K562 (cell line): ENCODE measurements at regions not wholly inside any gene's neighbourhood (a gene's known extent, or its start where the extent isn't known, plus 50 kb on each side); places are given as distances from the start of the nearest gene placed in this dataset.

Source experiments
- ATAC-seq: fragments of 200-7000 bp; cut with Tn5 transposase; 3 replicates; pipeline ENCODE4 v1.9.1; 2020; ENCODE audit warnings: moderate library complexity
- BruUV-seq: library from RNA; stranded (reverse); fragments of 400-500 nt; replicated peaks from 2 replicates; lab custom pipeline; 2021; lab: Mats Ljungman, UMichigan
- CTCF ChIA-PET: fragments of 300-600 bp; formaldehyde crosslinking; extraction: SDS; loops from one replicate; lab custom pipeline; 2021; ENCODE audit warnings: low intra/inter-chr PET ratio; lab: Yijun Ruan, JAX
- POLR2A ChIA-PET: fragments of 300-600, 350-650 bp; sonication (Branson Sonifier 250); formaldehyde crosslinking; extraction: SDS; loops from one replicate; lab custom pipeline; 2021; ENCODE audit warnings: antibody characterized with exemption, inconsistent platforms; lab: Yijun Ruan, JAX
- DNase-seq, 4 experiments: peaks; one replicate each; pipeline versions ENCODE4 v3.0.0 to v3.0.0-alpha.2; 2011 to 2018; ENCODE audit warnings: low spot score in 3 of 4, mixed read lengths in 3 of 4; ENCODE audit errors: extremely low read depth in 1 of 4
- FAIRE-seq: peaks from 2 replicates; lab custom pipeline; 2011; peaks lifted over from hg19 to GRCh38; lab: Jason Lieb, UNC
- H2AFZ ChIP-seq: 2 replicates; pipeline ENCODE4 v1.6.0; 2011; ENCODE audit warnings: low read depth, low read length, control low read depth, inconsistent platforms
- H3K27ac ChIP-seq: fragments of 200-600 bp; 3 replicates; pipeline ENCODE4 v1.8.0; 2011; ENCODE audit warnings: low read depth, mild to moderate bottlenecking, control low read depth, inconsistent platforms, low read length, moderate library complexity, mixed read lengths; ENCODE audit errors: extremely low read depth
- H3K27me3 ChIP-seq, 2 experiments: fragments of 300-600 bp in 1 of 2; 2 replicates in 1 of 2; 3 replicates in 1 of 2; pipeline versions ENCODE4 v1.6.0 to v1.8.0; 2011; ENCODE audit warnings: inconsistent platforms in 2 of 2, low read length in 2 of 2, mild to moderate bottlenecking in 1 of 2, mixed read lengths in 1 of 2, moderate library complexity in 1 of 2; ENCODE audit not compliant: control insufficient read depth in 2 of 2, insufficient read depth in 2 of 2
- H3K36me3 ChIP-seq: fragments of 300-600 bp; 3 replicates; pipeline ENCODE4 v1.8.0; 2011; ENCODE audit warnings: mild to moderate bottlenecking, low read length, inconsistent platforms; ENCODE audit not compliant: control insufficient read depth, insufficient read depth
- H3K4me1 ChIP-seq, 2 experiments: fragments of 200-600 bp in 1 of 2; replicated peaks in 1 of 2; 2 replicates in 1 of 2; 3 replicates in 1 of 2; pipeline versions ENCODE4 v1.5.1 to v1.8.0; 2011; ENCODE audit warnings: inconsistent platforms in 2 of 2, low read length in 2 of 2, mild to moderate bottlenecking in 1 of 2, mixed read lengths in 1 of 2, moderate library complexity in 1 of 2; ENCODE audit not compliant: control insufficient read depth in 2 of 2, insufficient read depth in 2 of 2
- H3K4me2 ChIP-seq: 2 replicates; pipeline ENCODE4 v1.6.1; 2011; ENCODE audit warnings: low read length, control low read depth, inconsistent platforms, mixed read lengths; ENCODE audit not compliant: insufficient read depth
- H3K4me3 ChIP-seq: fragments of 200-600 bp; sonication (generic), shearing (Covaris generic); 2 replicates; pipeline ENCODE4 v1.5.1; 2016; ENCODE audit warnings: control low read depth, inconsistent platforms
- H3K79me2 ChIP-seq: fragments of 200-600 bp; 3 replicates; pipeline ENCODE4 v1.8.0; 2011; ENCODE audit warnings: low read length, inconsistent platforms; ENCODE audit not compliant: control insufficient read depth, insufficient read depth
- H3K9ac ChIP-seq, 2 experiments: 2 replicates each; pipeline versions ENCODE4 v1.6.0 to v1.6.1; 2011; ENCODE audit warnings: low read depth in 2 of 2, low read length in 2 of 2, control low read depth in 1 of 2, inconsistent platforms in 1 of 2, mild to moderate bottlenecking in 1 of 2, mixed read lengths in 1 of 2; ENCODE audit not compliant: insufficient read depth in 1 of 2
- H3K9me1 ChIP-seq: one replicate; pipeline ENCODE4 v1.6.0; 2011; ENCODE audit warnings: inconsistent platforms, mild to moderate bottlenecking, low read length, moderate library complexity; ENCODE audit not compliant: control insufficient read depth, insufficient read depth
- H3K9me3 ChIP-seq: replicated peaks from 2 replicates; pipeline ENCODE4 v1.5.1; 2011; ENCODE audit warnings: low read depth, low read length, inconsistent platforms; ENCODE audit not compliant: control insufficient read depth, insufficient read depth
- H4K20me1 ChIP-seq: replicated peaks from 2 replicates; pipeline ENCODE4 v1.6.1; 2011; ENCODE audit warnings: low read length, inconsistent platforms, mixed read lengths; ENCODE audit not compliant: control insufficient read depth, insufficient read depth
- BRF2 ChIP-seq: IDR thresholded peaks from 3 replicates; pipeline ENCODE4 v1.6.1; 2011; ENCODE audit warnings: borderline replicate concordance, mild to moderate bottlenecking; ENCODE audit not compliant: insufficient read length, insufficient read depth
- CBX2 ChIP-seq: fragments of 200-600 bp; sonication (generic); IDR thresholded peaks from one replicate; pipeline ENCODE4 v1.6.1; 2012; ENCODE audit warnings: mild to moderate bottlenecking, low read length, inconsistent platforms; ENCODE audit not compliant: insufficient read depth, poor library complexity, severe bottlenecking
- DMBX1 ChIP-seq: fragments of 250-450 bp; sonication (Bioruptor Pico); IDR thresholded peaks from 2 replicates; pipeline ENCODE4 v1.8.0; 2022; ENCODE audit warnings: inconsistent platforms, mild to moderate bottlenecking, moderate library complexity, borderline replicate concordance
- E2F3 ChIP-seq: fragments of 250-450 bp; sonication (Bioruptor Pico); IDR thresholded peaks from 2 replicates; pipeline ENCODE4 v1.4.0; 2020; ENCODE audit warnings: mild to moderate bottlenecking
- FOSL1 ChIP-seq: fragments of 200-800 bp; sonication (Bioruptor generic); conservative IDR thresholded peaks from 2 replicates; pipeline ENCODE4 v1.6.1; 2016; ENCODE audit warnings: missing genetic modification characterization, missing compliant biosample characterization
- GABPB1 ChIP-seq: sonication (generic); formaldehyde crosslinking; IDR thresholded peaks from 2 replicates; pipeline ENCODE4 v1.8.0; 2022; ENCODE audit warnings: mild to moderate bottlenecking, missing genetic modification reagents
- GTF2F1 ChIP-seq: IDR thresholded peaks from 2 replicates; pipeline ENCODE4 v1.6.1; 2011; ENCODE audit warnings: low read depth, low read length, improper control_type of control experiment
- HDAC6 ChIP-seq: IDR thresholded peaks from 2 replicates; pipeline ENCODE4 v1.6.1; 2012; ENCODE audit warnings: low read depth, mild to moderate bottlenecking, control low read depth, inconsistent platforms, low read length, moderate library complexity
- ILK ChIP-seq: fragments of 450-650 bp; IDR thresholded peaks from 2 replicates; pipeline ENCODE4 v1.6.1; 2016; ENCODE audit warnings: missing genetic modification characterization, low read depth, mild to moderate bottlenecking, missing compliant biosample characterization, moderate library complexity, borderline replicate concordance
- MECOM ChIP-seq: fragments of 250-450 bp; sonication (Bioruptor Pico); IDR thresholded peaks from 2 replicates; pipeline ENCODE4 v1.8.0; 2022; ENCODE audit warnings: inconsistent platforms
- NCOA6 ChIP-seq: fragments of 450-650 bp; IDR thresholded peaks from 2 replicates; pipeline ENCODE4 v1.6.1; 2017; ENCODE audit warnings: mild to moderate bottlenecking
- NRF1 ChIP-seq, 2 experiments: fragments of 450-650 bp; IDR thresholded peaks in 1 of 2; conservative IDR thresholded peaks in 1 of 2; 2 replicates each; pipeline ENCODE4 v1.6.1; 2014; ENCODE audit warnings: mild to moderate bottlenecking in 2 of 2
- OTX1 ChIP-seq: fragments of 450-650 bp; formaldehyde crosslinking; IDR thresholded peaks from 2 replicates; pipeline ENCODE4 v1.4.0; 2022; ENCODE audit warnings: mild to moderate bottlenecking
- RAD51 ChIP-seq: fragments of 450-650 bp; IDR thresholded peaks from 2 replicates; pipeline ENCODE4 v1.7.1; 2016; ENCODE audit warnings: low read depth, mild to moderate bottlenecking, borderline replicate concordance
- SPI1 ChIP-seq: IDR thresholded peaks from 2 replicates; pipeline ENCODE4 v1.6.1; 2011; ENCODE audit warnings: low read depth, low read length, control low read depth, borderline replicate concordance
- SRSF7 ChIP-seq: fragments of 200-400 bp; formaldehyde crosslinking; optimal IDR thresholded peaks from 2 replicates; pipeline ENCODE3; 2017; ENCODE audit warnings: mild to moderate bottlenecking, low read depth, low read length
- ZFP91 ChIP-seq: sonication (generic); formaldehyde crosslinking; IDR thresholded peaks from 2 replicates; pipeline ENCODE4 v1.8.0; 2022; ENCODE audit warnings: mild to moderate bottlenecking, missing genetic modification reagents
- ZNF3 ChIP-seq: fragments of 250-450 bp; sonication (Bioruptor Pico); IDR thresholded peaks from 2 replicates; pipeline ENCODE4 v1.5.0; 2021; ENCODE audit warnings: mild to moderate bottlenecking, moderate library complexity
- ZNF717 ChIP-seq: fragments of 250-450 bp; sonication (Bioruptor Pico); IDR thresholded peaks from 2 replicates; pipeline ENCODE4 v1.5.0; 2021
- ZNF766 ChIP-seq: fragments of 200-800 bp; sonication (Bioruptor generic); conservative IDR thresholded peaks from 2 replicates; pipeline ENCODE4 v1.6.1; 2016; ENCODE audit warnings: missing genetic modification characterization, missing compliant biosample characterization
- WGBS: fragments of 100-300 bp; shearing (Covaris generic); methylation state at CpG from one replicate; pipeline ENCODE4 v1.1.6; 2016; ENCODE audit warnings: low coverage, mixed read lengths; ENCODE audit not compliant: insufficient coverage; ENCODE audit errors: missing lambda C conversion rate; 5-methylcytosine and 5-hydroxymethylcytosine counted together
- in situ Hi-C: fragments of 300-500 bp; cut with MboI; formaldehyde crosslinking; loops from 4 replicates; pipeline ENCODE4 v1.15.0; 2018; ENCODE audit warnings: inconsistent platforms, mixed read lengths
- intact Hi-C: fragments of 100-400 bp; cut with micrococcal nuclease; formaldehyde crosslinking; loops from 2 replicates; pipeline ENCODE4 v1.14.2; 2022

- TF ChIP-seq NRF1 (conservative IDR thresholded peaks at IDR 0.05 in 1 of 2, IDR thresholded peaks at IDR 0.05 in 1 of 2) (no peak), GTF2F1 (no peak), ZNF766 (CRISPR knock-in tag) (no peak)
Measured at GRCh38 chr4:37741564-37741963, 55.4 kb upstream of the RELL1 start (continued).

- Histone ChIP-seq H3K4me2 (no peak overlapping the region), H2AFZ (no peak overlapping the region), H3K27ac (no peak overlapping the region), H3K9ac (no peak overlapping the region), H3K9me1 (no peaks in the 10 kb centered on the region), H3K4me1 (no peaks in the 10 kb centered on the region), H3K4me3 (no peak overlapping the region), H3K79me2 (no peaks in the 10 kb centered on the region), H3K27me3 (0 out of 5 replicates have a peak, but pooled peaks cover 0 to 2% of the 10 kb centered on the region in 2 experiments), H4K20me1 (no peaks in the 10 kb centered on the region), H3K9me3 (no peaks in the 10 kb centered on the region), H3K36me3 (no peaks in the 10 kb centered on the region)
- ChIA-PET CTCF (no interaction called here), POLR2A (no interaction called here)
- WGBS = 0% methylated on average over 5 of the region's 5 CpGs
- TF ChIP-seq RAD51 = no peak
- TF ChIP-seq SRSF7 = no peak
- TF ChIP-seq DMBX1 = no peak
- TF ChIP-seq MECOM (CRISPR knock-in tag) = no peak
- no peak for TF ChIP-seq BRF2
- no peak for TF ChIP-seq ZNF717 (CRISPR knock-in tag)
- TF ChIP-seq ILK = no peak
- TF ChIP-seq OTX1 (CRISPR knock-in tag) = no peak
- TF ChIP-seq GABPB1 (CRISPR knock-in tag) = no peak
- no peak for TF ChIP-seq ZNF3
- no peak for TF ChIP-seq CBX2
- TF ChIP-seq SPI1 = no peak
- no peak for TF ChIP-seq HDAC6
- no peak for TF ChIP-seq GTF2F1
- TF ChIP-seq E2F3 (CRISPR knock-in tag) = no peak
- no peak for TF ChIP-seq ZFP91 (CRISPR knock-in tag)
- TF ChIP-seq NCOA6 = no peak
- no peak for TF ChIP-seq FOSL1 (tag)
- in situ Hi-C loops = no loop called here
- ATAC-seq (no peak), FAIRE-seq (no peak), DNase-seq (no peak)
- BruUV-seq = no TSS peak
- intact Hi-C loops = no loop called here
Measured at GRCh38 chr4:37740546-37740945, 54.4 kb upstream of the RELL1 start.
